Endodermal cell (in vitro differentiated cells): ENCODE measurements at regions not wholly inside any gene's neighbourhood (a gene's known extent, or its start where the extent isn't known, plus 50 kb on each side); places are given as distances from the start of the nearest gene placed in this dataset.

Experiments used
- DNase-seq: peaks from one replicate; pipeline ENCODE4 v3.0.0-alpha.2; 2017
- H3K27ac ChIP-seq: 2 replicates; pipeline ENCODE4 v1.5.1; 2013; ENCODE audit warnings: mild to moderate bottlenecking, low read depth, low read length, moderate library complexity
- H3K27me3 ChIP-seq: 2 replicates; pipeline ENCODE4 v1.6.1; 2013; ENCODE audit warnings: mild to moderate bottlenecking, low read length, moderate library complexity; ENCODE audit not compliant: insufficient read depth, control insufficient read depth, poor library complexity, severe bottlenecking
- H3K36me3 ChIP-seq: 2 replicates; pipeline ENCODE4 v1.7.0; 2013; ENCODE audit warnings: mild to moderate bottlenecking, low read length, moderate library complexity; ENCODE audit not compliant: control insufficient read depth, insufficient read depth
- H3K4me1 ChIP-seq: one replicate; pipeline ENCODE4 v1.7.0; 2013; ENCODE audit warnings: low read length; ENCODE audit not compliant: control insufficient read depth, insufficient read depth
- H3K4me3 ChIP-seq: 2 replicates; pipeline ENCODE4 v1.5.1; 2013; ENCODE audit warnings: mild to moderate bottlenecking, low read length, moderate library complexity
- H3K9ac ChIP-seq: 2 replicates; pipeline ENCODE4 v1.6.1; 2013; ENCODE audit warnings: mild to moderate bottlenecking, low read length, moderate library complexity; ENCODE audit not compliant: poor library complexity, severe bottlenecking; ENCODE audit errors: extremely low read depth
- H3K9me3 ChIP-seq: 2 replicates; pipeline ENCODE4 v1.6.1; 2013; ENCODE audit warnings: mild to moderate bottlenecking, low read length, moderate library complexity; ENCODE audit not compliant: control insufficient read depth
- H3K27ac Mint-ChIP-seq: 2 replicates; pipeline ENCODE4 v1.8.0; 2020; ENCODE audit warnings: mixed read lengths
- H3K27me3 Mint-ChIP-seq: 2 replicates; pipeline ENCODE4 v1.8.0; 2021; ENCODE audit warnings: mild to moderate bottlenecking, mixed read lengths; ENCODE audit not compliant: insufficient read depth
- H3K36me3 Mint-ChIP-seq: 2 replicates; pipeline ENCODE4 v1.8.0; 2020; ENCODE audit warnings: low read depth, mixed read lengths
- H3K4me1 Mint-ChIP-seq: 2 replicates; pipeline ENCODE4 v1.8.0; 2020; ENCODE audit warnings: mixed read lengths
- H3K4me3 Mint-ChIP-seq: 2 replicates; pipeline ENCODE4 v1.8.0; 2020; ENCODE audit warnings: mild to moderate bottlenecking, moderate library complexity, mixed read lengths
- H3K9me3 Mint-ChIP-seq: 2 replicates; pipeline ENCODE4 v1.8.0; 2020; ENCODE audit warnings: mild to moderate bottlenecking, mixed read lengths
- WGBS, 2 experiments: methylation state at CpG; one replicate each; pipeline versions ENCODE4 v1.1.5 to v1.1.7; 2013; ENCODE audit warnings: missing lambda C conversion rate in 2 of 2, mixed read lengths in 1 of 2; ENCODE audit not compliant: insufficient coverage in 1 of 2, insufficient read length in 1 of 2; 5-methylcytosine and 5-hydroxymethylcytosine counted together
- TF ChIP-seq, protein P1 (sequence below): fragments of 200-600 bp; sonication (generic); conservative IDR thresholded peaks from 2 replicates; pipeline ENCODE4 v1.5.0; 2021; ENCODE audit warnings: antibody characterized with exemption, mild to moderate bottlenecking

DNA sequence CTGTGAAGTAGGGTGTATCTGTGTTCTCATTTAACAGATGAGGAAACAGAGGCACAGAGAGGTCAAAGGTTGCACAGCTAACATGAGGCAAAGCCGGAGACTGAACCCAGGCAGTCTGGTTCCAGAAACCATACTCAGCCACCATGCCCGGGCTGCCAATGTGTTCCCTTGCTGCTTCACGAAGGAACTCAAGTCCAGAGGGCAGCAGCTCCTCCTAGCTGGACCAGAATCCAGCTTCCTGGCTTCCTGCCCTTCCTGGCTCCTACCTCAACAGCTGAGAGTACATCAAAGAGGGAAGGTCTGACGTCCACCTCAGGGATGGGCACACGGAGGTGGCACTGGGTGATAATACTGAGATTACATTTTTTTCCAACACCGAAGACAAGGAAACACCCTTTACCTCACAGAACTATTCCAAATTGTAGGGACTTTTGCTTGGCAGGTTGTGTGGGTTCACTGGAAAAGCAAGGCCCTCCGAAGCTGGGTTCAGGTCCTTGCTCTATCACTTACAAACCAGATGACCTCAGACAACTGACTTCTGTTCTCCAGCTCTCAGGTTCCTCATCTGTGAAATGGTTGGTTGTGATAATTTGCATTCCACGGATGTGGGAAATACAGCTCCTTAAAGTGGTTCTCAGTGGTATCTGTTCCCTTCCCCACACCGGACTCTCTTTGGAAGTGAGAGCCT is 154.1 kb upstream of the ZMIZ1 start:
- H3K27me3 Mint-ChIP-seq: peaks cover 19% of the 10 kb centered on the region
- TF ChIP-seq, protein P1, sequence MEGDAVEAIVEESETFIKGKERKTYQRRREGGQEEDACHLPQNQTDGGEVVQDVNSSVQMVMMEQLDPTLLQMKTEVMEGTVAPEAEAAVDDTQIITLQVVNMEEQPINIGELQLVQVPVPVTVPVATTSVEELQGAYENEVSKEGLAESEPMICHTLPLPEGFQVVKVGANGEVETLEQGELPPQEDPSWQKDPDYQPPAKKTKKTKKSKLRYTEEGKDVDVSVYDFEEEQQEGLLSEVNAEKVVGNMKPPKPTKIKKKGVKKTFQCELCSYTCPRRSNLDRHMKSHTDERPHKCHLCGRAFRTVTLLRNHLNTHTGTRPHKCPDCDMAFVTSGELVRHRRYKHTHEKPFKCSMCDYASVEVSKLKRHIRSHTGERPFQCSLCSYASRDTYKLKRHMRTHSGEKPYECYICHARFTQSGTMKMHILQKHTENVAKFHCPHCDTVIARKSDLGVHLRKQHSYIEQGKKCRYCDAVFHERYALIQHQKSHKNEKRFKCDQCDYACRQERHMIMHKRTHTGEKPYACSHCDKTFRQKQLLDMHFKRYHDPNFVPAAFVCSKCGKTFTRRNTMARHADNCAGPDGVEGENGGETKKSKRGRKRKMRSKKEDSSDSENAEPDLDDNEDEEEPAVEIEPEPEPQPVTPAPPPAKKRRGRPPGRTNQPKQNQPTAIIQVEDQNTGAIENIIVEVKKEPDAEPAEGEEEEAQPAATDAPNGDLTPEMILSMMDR: no peak
- DNase-seq: no peak
- H3K36me3 Mint-ChIP-seq: no peaks in the 10 kb centered on the region
- H3K27me3 ChIP-seq: no peaks in the 10 kb centered on the region
- WGBS, 2 experiments: 90 to 100% methylated on average over 2 to 9 of the region's 9 CpGs
- no peak overlapping the region for H3K27ac Mint-ChIP-seq
- no peak overlapping the region for H3K4me3 Mint-ChIP-seq
- H3K9ac ChIP-seq: no peak overlapping the region
- H3K4me1 ChIP-seq: no peaks in the 10 kb centered on the region
- no peaks in the 10 kb centered on the region for H3K9me3 Mint-ChIP-seq
- no peaks in the 10 kb centered on the region for H3K36me3 ChIP-seq
- H3K9me3 ChIP-seq: no peaks in the 10 kb centered on the region
- H3K4me1 Mint-ChIP-seq: peaks cover 5% of the 10 kb centered on the region
- H3K27ac ChIP-seq: peak overlapping the region; percentile 98
- no peak overlapping the region for H3K4me3 ChIP-seq

DNA sequence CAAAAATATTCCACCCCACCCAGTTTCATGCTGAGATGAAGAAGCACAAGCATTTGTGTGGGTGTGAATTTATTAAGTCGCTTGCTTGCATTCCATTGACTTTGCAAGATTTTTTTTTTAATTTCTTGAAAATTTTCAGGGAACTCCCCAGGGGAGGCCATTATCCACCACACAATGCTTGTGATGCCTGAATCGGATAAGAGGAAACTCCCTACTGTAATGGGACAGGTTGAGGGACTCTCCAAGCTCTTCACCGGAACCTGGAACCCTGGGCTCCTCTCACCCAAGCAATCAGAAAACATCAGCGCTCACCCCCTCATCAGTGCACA is 153.6 kb upstream of the ZMIZ1 start:
- WGBS, 2 experiments: 83 to 88% methylated on average over 2 to 4 of the region's 4 CpGs
- H3K36me3 Mint-ChIP-seq: no peaks in the 10 kb centered on the region

DNA sequence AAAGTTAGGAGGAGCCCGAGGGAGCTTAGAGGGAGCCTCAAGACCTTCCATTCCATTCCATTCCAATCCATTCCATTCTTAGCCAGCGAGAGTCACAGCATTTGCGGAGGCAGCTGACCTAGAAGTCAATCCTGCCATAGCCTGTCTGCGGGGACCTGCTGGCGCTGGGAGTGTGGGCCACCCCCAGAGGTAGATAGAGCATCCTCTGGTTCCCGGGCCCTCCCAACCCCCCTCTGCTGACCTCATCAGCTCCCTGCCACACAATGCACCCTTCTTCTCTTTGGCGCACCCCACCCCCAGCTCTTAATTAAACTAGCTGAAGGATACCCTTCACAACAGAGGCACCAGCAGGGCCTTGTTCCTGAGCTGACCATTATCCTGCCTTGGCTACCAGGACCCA is 152.5 kb upstream of the ZMIZ1 start:
- peak overlapping the region; percentile 30 for H3K27ac ChIP-seq
- 89 to 100% methylated on average over 2 to 7 of the region's 7 CpGs for WGBS, 2 experiments
- Mint-ChIP-seq H3K9me3 (no peaks in the 10 kb centered on the region), H3K4me1 (peaks cover 5% of the 10 kb centered on the region), H3K27ac (no peak overlapping the region), H3K4me3 (no peak overlapping the region), H3K27me3 (peaks cover 11% of the 10 kb centered on the region), H3K36me3 (no peaks in the 10 kb centered on the region)
- DNase-seq: no peak
- H3K4me3 ChIP-seq: no peak overlapping the region
- H3K9me3 ChIP-seq: no peaks in the 10 kb centered on the region
- no peaks in the 10 kb centered on the region for H3K27me3 ChIP-seq
- H3K9ac ChIP-seq: no peak overlapping the region
- TF ChIP-seq, protein P1: no peak
- no peaks in the 10 kb centered on the region for H3K36me3 ChIP-seq
- H3K4me1 ChIP-seq: no peaks in the 10 kb centered on the region

More for the DNA sequence above, 153.6 kb upstream of the ZMIZ1 start:
- TF ChIP-seq, protein P1: no peak
- Mint-ChIP-seq H3K27ac (no peak overlapping the region), H3K4me3 (no peak overlapping the region), H3K27me3 (peaks cover 19% of the 10 kb centered on the region), H3K9me3 (no peaks in the 10 kb centered on the region), H3K4me1 (peaks cover 5% of the 10 kb centered on the region)
- H3K9me3 ChIP-seq: no peaks in the 10 kb centered on the region
- H3K36me3 ChIP-seq: no peaks in the 10 kb centered on the region
- H3K27ac ChIP-seq: no peak overlapping the region
- H3K4me1 ChIP-seq: no peaks in the 10 kb centered on the region
- no peaks in the 10 kb centered on the region for H3K27me3 ChIP-seq
- no peak overlapping the region for H3K9ac ChIP-seq
- DNase-seq: no peak
- H3K4me3 ChIP-seq: no peak overlapping the region
